22Rv1 (cell line): ENCODE measurements at regions not wholly inside any gene's neighbourhood (a gene's known extent, or its start where the extent isn't known, plus 50 kb on each side); places are given as distances from the start of the nearest gene placed in this dataset.

Experiments used
- CTCF ChIP-seq: fragments of 450-650 bp; IDR thresholded peaks from 2 replicates; pipeline ENCODE4 v1.5.1; 2017; ENCODE audit warnings: mild to moderate bottlenecking
- ZFX ChIP-seq: fragments of 450-650 bp; IDR thresholded peaks from 2 replicates; pipeline ENCODE4 v1.6.1; 2017; ENCODE audit warnings: antibody characterized with exemption, borderline replicate concordance

GRCh38 chrX:794311-794710, 163.7 kb downstream of the SHOX start:
- TF ChIP-seq CTCF: no peak
- no peak for TF ChIP-seq ZFX
